ENCODE measurements at regions not wholly inside any gene's neighbourhood (a gene's known extent, or its start where the extent isn't known, plus 50 kb on each side); places are given as distances from the start of the nearest gene placed in this dataset.

DNA sequence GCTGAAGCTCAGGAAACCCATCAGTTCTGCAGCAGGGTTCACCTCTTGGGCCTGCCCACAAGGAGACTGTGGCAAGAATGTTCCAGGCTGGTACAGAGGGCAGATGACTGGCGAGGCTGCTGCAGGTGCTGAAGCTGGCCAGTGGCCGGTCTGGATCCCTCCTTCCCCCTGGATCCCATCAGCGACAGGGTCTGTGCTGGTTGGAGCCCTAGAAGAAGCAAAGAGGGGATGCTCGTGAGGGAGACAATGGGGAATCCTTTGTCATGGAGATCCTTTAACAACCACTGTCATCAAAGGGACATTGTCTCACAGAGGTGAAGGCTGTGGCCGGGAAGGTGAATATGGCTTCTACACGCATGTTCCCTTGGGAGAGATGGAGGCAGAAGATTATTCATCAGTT lies 211.4 kb upstream of the TMEM132C start:
- Histone ChIP-seq H3K9me3 (ENCODE audit: insufficient read depth, low read depth) (no peaks in the 10 kb centered on the region), H3F3A (ENCODE audit: insufficient read depth, low read depth) (no peaks in the 10 kb centered on the region), H3K79me2 (ENCODE audit: low read depth) (no peaks in the 10 kb centered on the region), H3K4me3 (no peak overlapping the region), H2AFZ (no peak overlapping the region), H3K9me2 (ENCODE audit: insufficient read depth) (no peaks in the 10 kb centered on the region), H3K27me3 (ENCODE audit: insufficient read depth, low read depth) (peaks cover 23% of the 10 kb centered on the region), H3K27ac (no peak overlapping the region), H4K20me1 (ENCODE audit: insufficient read depth) (no peaks in the 10 kb centered on the region), H3K4me2 (no peak overlapping the region), H3K36me3 (ENCODE audit: low read depth) (no peaks in the 10 kb centered on the region), H3K4me1 (replicated peaks; ENCODE audit: insufficient read depth) (no peaks in the 10 kb centered on the region)
- no peak for DNase-seq
- CTCF ChIA-PET = no interaction called here
- POLR2A ChIA-PET (ENCODE audit: unreplicated experiment) = no interaction called here
- BruUV-seq (replicated peaks) = no TSS peak
- intact Hi-C loops (cut with micrococcal nuclease; ENCODE audit: unreplicated experiment) = no loop called here
- no peak for TF ChIP-seq EZH2 (IDR thresholded peaks at IDR 0.05; ENCODE audit: low read depth)
- TF ChIP-seq, protein P1, sequence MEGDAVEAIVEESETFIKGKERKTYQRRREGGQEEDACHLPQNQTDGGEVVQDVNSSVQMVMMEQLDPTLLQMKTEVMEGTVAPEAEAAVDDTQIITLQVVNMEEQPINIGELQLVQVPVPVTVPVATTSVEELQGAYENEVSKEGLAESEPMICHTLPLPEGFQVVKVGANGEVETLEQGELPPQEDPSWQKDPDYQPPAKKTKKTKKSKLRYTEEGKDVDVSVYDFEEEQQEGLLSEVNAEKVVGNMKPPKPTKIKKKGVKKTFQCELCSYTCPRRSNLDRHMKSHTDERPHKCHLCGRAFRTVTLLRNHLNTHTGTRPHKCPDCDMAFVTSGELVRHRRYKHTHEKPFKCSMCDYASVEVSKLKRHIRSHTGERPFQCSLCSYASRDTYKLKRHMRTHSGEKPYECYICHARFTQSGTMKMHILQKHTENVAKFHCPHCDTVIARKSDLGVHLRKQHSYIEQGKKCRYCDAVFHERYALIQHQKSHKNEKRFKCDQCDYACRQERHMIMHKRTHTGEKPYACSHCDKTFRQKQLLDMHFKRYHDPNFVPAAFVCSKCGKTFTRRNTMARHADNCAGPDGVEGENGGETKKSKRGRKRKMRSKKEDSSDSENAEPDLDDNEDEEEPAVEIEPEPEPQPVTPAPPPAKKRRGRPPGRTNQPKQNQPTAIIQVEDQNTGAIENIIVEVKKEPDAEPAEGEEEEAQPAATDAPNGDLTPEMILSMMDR (conservative IDR thresholded peaks at IDR 0.05) = no peak

DNA sequence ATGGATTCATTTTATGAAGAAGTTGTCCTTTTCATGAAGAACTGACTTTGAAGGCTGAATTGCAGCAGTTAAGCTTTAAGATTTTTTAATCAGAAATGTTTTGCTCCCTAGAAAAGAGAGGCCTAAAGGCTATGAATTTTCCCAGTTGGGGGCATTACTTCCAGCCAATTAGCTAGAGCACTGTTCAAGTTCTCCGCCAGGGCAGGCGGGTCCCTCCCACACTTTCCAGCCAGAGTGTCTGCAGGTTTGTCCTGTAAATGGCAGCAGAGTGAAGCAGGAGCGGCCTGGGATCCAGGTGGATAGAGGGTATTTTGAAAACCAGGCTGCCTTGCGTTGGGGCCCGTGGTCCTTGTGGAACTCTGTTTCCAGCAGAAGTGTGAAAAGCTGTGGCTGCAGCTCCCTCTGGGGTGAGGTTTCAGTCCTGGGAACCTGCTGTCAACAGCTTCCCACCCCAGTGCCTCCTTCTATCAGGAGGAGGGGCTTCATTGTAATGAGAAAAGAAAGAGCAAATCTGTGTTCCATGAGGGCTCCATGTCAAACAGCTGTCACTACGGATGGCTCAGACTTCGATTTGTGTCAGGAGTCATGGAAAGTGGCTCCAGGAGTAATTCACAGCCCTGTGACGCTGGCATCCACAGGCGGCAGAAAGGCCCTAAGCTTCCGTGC lies 210.7 kb upstream of the TMEM132C start:
- ChIA-PET CTCF (no interaction called here), POLR2A (ENCODE audit: unreplicated experiment) (no interaction called here)
- TF ChIP-seq EZH2 (IDR thresholded peaks at IDR 0.05; ENCODE audit: low read depth) = no peak
- no peaks in the 10 kb centered on the region for H3K79me2 ChIP-seq (ENCODE audit: low read depth)
- H3K9me2 ChIP-seq (ENCODE audit: insufficient read depth) = no peaks in the 10 kb centered on the region
- no peak overlapping the region for H3K27ac ChIP-seq
- no peak for DNase-seq
- intact Hi-C loops (cut with micrococcal nuclease; ENCODE audit: unreplicated experiment) = no loop called here
- no TSS peak for BruUV-seq (replicated peaks)
- peaks cover 23% of the 10 kb centered on the region for H3K27me3 ChIP-seq (ENCODE audit: insufficient read depth, low read depth)
- H3K4me2 ChIP-seq = no peak overlapping the region
- H3K9me3 ChIP-seq (ENCODE audit: insufficient read depth, low read depth) = no peaks in the 10 kb centered on the region
- no peaks in the 10 kb centered on the region for H4K20me1 ChIP-seq (ENCODE audit: insufficient read depth)
- no peaks in the 10 kb centered on the region for H3K4me1 ChIP-seq (replicated peaks; ENCODE audit: insufficient read depth)
- no peaks in the 10 kb centered on the region for H3K36me3 ChIP-seq (ENCODE audit: low read depth)
- no peak overlapping the region for H2AFZ ChIP-seq
- H3K4me3 ChIP-seq = no peak overlapping the region
- no peaks in the 10 kb centered on the region for H3F3A ChIP-seq (ENCODE audit: insufficient read depth, low read depth)

DNA sequence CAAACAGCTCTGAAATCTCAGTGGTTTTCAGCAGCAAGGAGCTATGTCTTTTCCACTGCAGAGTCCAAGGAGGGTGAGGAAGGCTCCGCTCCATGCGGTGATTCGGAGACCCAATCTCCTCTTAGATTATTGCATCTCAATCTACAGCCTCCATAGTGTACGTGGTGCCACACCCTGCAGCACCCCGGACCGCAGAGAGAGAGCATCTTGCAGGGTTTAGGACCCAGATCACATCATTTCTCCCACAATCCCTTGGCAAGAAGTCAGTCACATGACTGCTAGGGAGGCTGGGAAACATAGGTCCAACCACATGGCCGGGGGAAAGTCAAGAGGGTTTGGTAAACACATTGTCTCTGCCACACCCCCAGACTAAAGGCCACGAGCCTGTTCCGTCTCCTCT lies 209.4 kb upstream of the TMEM132C start:
- Histone ChIP-seq H3K9me3 (ENCODE audit: insufficient read depth, low read depth) (no peaks in the 10 kb centered on the region), H2AFZ (no peak overlapping the region), H3F3A (ENCODE audit: insufficient read depth, low read depth) (no peaks in the 10 kb centered on the region), H3K4me1 (replicated peaks; ENCODE audit: insufficient read depth) (no peaks in the 10 kb centered on the region), H3K9me2 (ENCODE audit: insufficient read depth) (no peaks in the 10 kb centered on the region), H3K79me2 (ENCODE audit: low read depth) (no peaks in the 10 kb centered on the region), H3K27me3 (ENCODE audit: insufficient read depth, low read depth) (peaks cover 23% of the 10 kb centered on the region), H3K4me2 (no peak overlapping the region), H3K27ac (no peak overlapping the region), H3K36me3 (ENCODE audit: low read depth) (no peaks in the 10 kb centered on the region), H4K20me1 (ENCODE audit: insufficient read depth) (no peaks in the 10 kb centered on the region), H3K4me3 (no peak overlapping the region)
- intact Hi-C loops (cut with micrococcal nuclease; ENCODE audit: unreplicated experiment) = no loop called here
- no peak for TF ChIP-seq EZH2 (IDR thresholded peaks at IDR 0.05; ENCODE audit: low read depth)
- TF ChIP-seq, protein P1 (conservative IDR thresholded peaks at IDR 0.05) = no peak
- POLR2A ChIA-PET (ENCODE audit: unreplicated experiment) = no interaction called here
- no peak for DNase-seq
- CTCF ChIA-PET = no interaction called here
- BruUV-seq (replicated peaks) = no TSS peak
